Upper lobe of left lung (tissue), 6 donors: ENCODE measurements at regions not wholly inside any gene's neighbourhood (a gene's known extent, or its start where the extent isn't known, plus 50 kb on each side); places are given as distances from the start of the nearest gene placed in this dataset.

ENCODE experiments used
- ATAC-seq, 2 donors: fragments of 200-7000 bp; cut with Tn5 transposase; one replicate each; pipeline ENCODE4 v1.9.1; 2022; ENCODE audit warnings: mild to moderate bottlenecking in 2 of 2, moderate library complexity in 2 of 2; ENCODE audit not compliant: low FRiP score in 2 of 2
- DNase-seq, 2 donors: peaks; one replicate each; pipeline ENCODE4 v3.0.0-alpha.2; 2019 to 2020
- H3K27ac ChIP-seq, 4 donors: fragments of 200-600 bp; sonication (generic); one replicate each; pipeline ENCODE4 v1.5.1; 2016 to 2019
- H3K27me3 ChIP-seq, 4 donors: fragments of 200-600 bp; sonication (generic); one replicate each; pipeline ENCODE4 v1.5.1; 2017 to 2019
- H3K36me3 ChIP-seq, 4 donors: fragments of 200-600 bp; sonication (generic); one replicate each; pipeline ENCODE4 v1.5.1; 2016 to 2019
- H3K4me1 ChIP-seq, 4 donors: fragments of 200-600 bp; sonication (generic); one replicate each; pipeline ENCODE4 v1.5.1; 2018 to 2019
- H3K4me3 ChIP-seq, 4 donors: fragments of 200-600 bp; sonication (generic); one replicate each; pipeline ENCODE4 v1.5.1; 2017 to 2019; ENCODE audit warnings: mild to moderate bottlenecking in 2 of 4, moderate library complexity in 1 of 4
- H3K9me3 ChIP-seq, 4 donors: fragments of 200-600 bp; sonication (generic); one replicate each; pipeline ENCODE4 v1.5.1; 2018 to 2019
- CTCF ChIP-seq, 6 experiments: fragments of 450-650 bp in 4 of 6; fragments of 200-600 bp in 2 of 6; sonication (generic) in 2 of 6; IDR thresholded peaks; one replicate each; pipeline ENCODE4 v1.5.1; 2016 to 2019; ENCODE audit warnings: antibody characterized with exemption in 6 of 6
- EP300 ChIP-seq, 4 donors: sonication (generic); formaldehyde crosslinking; IDR thresholded peaks; one replicate each; pipeline ENCODE4 v1.5.1; 2017; ENCODE audit warnings: antibody characterized with exemption in 4 of 4, control low read depth in 2 of 4
- POLR2A ChIP-seq, 4 donors: fragments of 450-650 bp; IDR thresholded peaks; one replicate each; pipeline ENCODE4 v1.5.1; 2016 to 2017; ENCODE audit warnings: antibody characterized with exemption in 4 of 4, mild to moderate bottlenecking in 2 of 4
- POLR2AphosphoS5 ChIP-seq, 2 donors: sonication (generic); formaldehyde crosslinking; IDR thresholded peaks; one replicate each; pipeline ENCODE4 v1.5.1; 2017; ENCODE audit warnings: antibody characterized with exemption in 2 of 2
- WGBS, 2 donors: methylation state at CpG; one replicate each; pipeline ENCODE4 v1.1.5; 2017 to 2018; 5-methylcytosine and 5-hydroxymethylcytosine counted together
- donor health status: DM: no; HTN: no; CAD: no; lungs with moderate emphysema.
- donor health status: DM: no; HTN: yes; CAD: no; lungs with severe emphysema.

GRCh38 chr1:188043536-188044245, 1214.9 kb downstream of the PLA2G4A start:
- 53 to 75% methylated on average over 4 of the region's 4 CpGs for WGBS, 2 donors
- no peak overlapping the region for H3K27ac ChIP-seq
- TF ChIP-seq POLR2AphosphoS5 (IDR thresholded peaks at IDR 0.05), result no peak
- TF ChIP-seq CTCF (IDR thresholded peaks at IDR 0.05), result no peak
- no peak for TF ChIP-seq POLR2A (IDR thresholded peaks at IDR 0.05)
- no peak for TF ChIP-seq EP300 (IDR thresholded peaks at IDR 0.05)
- DNase-seq (no peak), ATAC-seq (no peak)
- H3K4me3 ChIP-seq, result no peak overlapping the region
- no peaks in the 10 kb centered on the region for H3K4me1 ChIP-seq
- H3K36me3 ChIP-seq, result no peaks in the 10 kb centered on the region
- H3K9me3 ChIP-seq, result no peaks in the 10 kb centered on the region
- no peaks in the 10 kb centered on the region for H3K27me3 ChIP-seq

- DNase-seq, result no peak
- no peak for ATAC-seq
- no peaks in the 10 kb centered on the region for H3K27me3 ChIP-seq
- H3K27ac ChIP-seq, result no peak overlapping the region
- no peaks in the 10 kb centered on the region for H3K4me1 ChIP-seq
- TF ChIP-seq EP300 (IDR thresholded peaks at IDR 0.05) (no peak), CTCF (IDR thresholded peaks at IDR 0.05) (no peak), POLR2A (IDR thresholded peaks at IDR 0.05) (no peak), POLR2AphosphoS5 (IDR thresholded peaks at IDR 0.05) (no peak)
- no peak overlapping the region for H3K4me3 ChIP-seq
- no peaks in the 10 kb centered on the region for H3K36me3 ChIP-seq
- H3K9me3 ChIP-seq, result no peaks in the 10 kb centered on the region
Measured at GRCh38 chr1:188050250-188050649, 1221.5 kb downstream of the PLA2G4A start.

GRCh38 chr1:188056011-188056410, 1227.3 kb downstream of the PLA2G4A start:
- WGBS, 2 donors, result 57 to 59% methylated on average over 7 of the region's 7 CpGs
- Histone ChIP-seq H3K27me3 (no peaks in the 10 kb centered on the region), H3K4me1 (no peaks in the 10 kb centered on the region), H3K4me3 (no peak overlapping the region), H3K9me3 (no peaks in the 10 kb centered on the region), H3K27ac (no peak overlapping the region), H3K36me3 (no peaks in the 10 kb centered on the region)
- ATAC-seq (no peak), DNase-seq (no peak)
- TF ChIP-seq CTCF (IDR thresholded peaks at IDR 0.05) (no peak), POLR2A (IDR thresholded peaks at IDR 0.05) (no peak), EP300 (IDR thresholded peaks at IDR 0.05) (no peak), POLR2AphosphoS5 (IDR thresholded peaks at IDR 0.05) (no peak)

- DNase-seq, result no peak
- no peak overlapping the region for H3K4me3 ChIP-seq
- ATAC-seq, result no peak
- TF ChIP-seq CTCF (IDR thresholded peaks at IDR 0.05) (no peak), POLR2A (IDR thresholded peaks at IDR 0.05) (no peak), POLR2AphosphoS5 (IDR thresholded peaks at IDR 0.05) (no peak), EP300 (IDR thresholded peaks at IDR 0.05) (no peak)
- no peaks in the 10 kb centered on the region for H3K27me3 ChIP-seq
- H3K27ac ChIP-seq, result no peak overlapping the region
- H3K36me3 ChIP-seq, result no peaks in the 10 kb centered on the region
- H3K4me1 ChIP-seq, result no peaks in the 10 kb centered on the region
- 81 to 88% methylated on average over 1 of the region's 1 CpG for WGBS, 2 donors
- no peaks in the 10 kb centered on the region for H3K9me3 ChIP-seq
Measured at GRCh38 chr1:188058801-188059200, 1230.1 kb downstream of the PLA2G4A start.

- H3K4me1 ChIP-seq, result no peaks in the 10 kb centered on the region
- ATAC-seq (no peak), DNase-seq (no peak)
- H3K27me3 ChIP-seq, result no peaks in the 10 kb centered on the region
- H3K27ac ChIP-seq, result no peak overlapping the region
- no peak overlapping the region for H3K4me3 ChIP-seq
- TF ChIP-seq POLR2A (IDR thresholded peaks at IDR 0.05) (no peak), EP300 (IDR thresholded peaks at IDR 0.05) (no peak), CTCF (IDR thresholded peaks at IDR 0.05) (no peak), POLR2AphosphoS5 (IDR thresholded peaks at IDR 0.05) (no peak)
- no peaks in the 10 kb centered on the region for H3K36me3 ChIP-seq
- no peaks in the 10 kb centered on the region for H3K9me3 ChIP-seq
Measured at GRCh38 chr1:188061881-188062280, 1233.1 kb downstream of the PLA2G4A start.
